ENCODE measurements at regions not wholly inside any gene's neighbourhood (a gene's known extent, or its start where the extent isn't known, plus 50 kb on each side); places are given as distances from the start of the nearest gene placed in this dataset.

DNA sequence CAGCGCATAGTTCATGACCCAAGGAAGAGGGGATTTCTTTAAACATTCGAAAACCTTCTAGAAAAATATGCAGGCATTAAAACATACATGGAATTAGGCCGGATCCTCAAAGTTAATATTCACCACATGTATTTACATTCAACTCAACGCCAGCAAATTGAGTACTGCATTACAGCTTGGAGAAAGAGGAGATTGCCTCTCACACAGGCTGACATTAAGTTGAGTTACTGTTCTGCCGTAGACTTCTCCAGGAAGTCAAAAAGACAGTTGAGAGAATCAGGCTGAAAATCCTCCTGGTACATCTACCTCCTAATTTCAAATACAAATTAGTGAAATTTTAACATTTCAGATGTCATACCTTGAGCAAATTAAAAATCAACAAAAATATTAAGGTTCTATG lies 195.7 kb downstream of the URI1 start:
- no peak overlapping the region for H2AFZ ChIP-seq (ENCODE audit: low read depth, low read length)
- H3K27me3 ChIP-seq (ENCODE audit: control insufficient read depth in 2 of 2, insufficient read depth in 2 of 2, low read length in 2 of 2) = peaks cover 6 to 25% of the 10 kb centered on the region in 2 experiments; a peak in 4 of 5 replicates
- H4K20me1 ChIP-seq (replicated peaks; ENCODE audit: control insufficient read depth, insufficient read depth, low read length) = peaks cover 5% of the 10 kb centered on the region; the same call in 1 of the 2 replicates
- ChIA-PET CTCF (ENCODE audit: low intra/inter-chr PET ratio) (no interaction called here), POLR2A (no interaction called here)
- DNase-seq (ENCODE audit: extremely low read depth in 1 of 4, low spot score in 3 of 4) (no peak), ATAC-seq (no peak), FAIRE-seq (no peak)
- BruUV-seq (replicated peaks) = no TSS peak
- no peak overlapping the region for H3K4me2 ChIP-seq (ENCODE audit: insufficient read depth, low read length)
- no peaks in the 10 kb centered on the region for H3K36me3 ChIP-seq (ENCODE audit: control insufficient read depth, insufficient read depth, low read length)
- H3K4me3 ChIP-seq = no peak overlapping the region
- H3K27ac ChIP-seq (ENCODE audit: extremely low read depth, low read depth, low read length) = no peak overlapping the region
- H3K9me1 ChIP-seq (ENCODE audit: control insufficient read depth, insufficient read depth, low read length) = no peaks in the 10 kb centered on the region
- H3K9ac ChIP-seq (ENCODE audit: insufficient read depth in 1 of 2, low read depth in 2 of 2, low read length in 2 of 2) = no peak overlapping the region
- WGBS (ENCODE audit: insufficient coverage, low coverage, missing lambda C conversion rate) = 2% methylated on average over 5 of the region's 5 CpGs
- TF ChIP-seq NR2C2 (CRISPR knock-in tag; IDR thresholded peaks at IDR 0.05) = no peak
- TF ChIP-seq NR2C2 (tag; IDR thresholded peaks at IDR 0.05) = no peak
- TF ChIP-seq ZNF431 (CRISPR knock-in tag; IDR thresholded peaks at IDR 0.05) = no peak
- no peak for TF ChIP-seq FOXM1 (IDR thresholded peaks at IDR 0.05; ENCODE audit: low read depth)
- TF ChIP-seq FOXM1 (CRISPR knock-in tag; IDR thresholded peaks at IDR 0.05; ENCODE audit: low read depth) = no peak
- no peak for TF ChIP-seq SNIP1 (IDR thresholded peaks at IDR 0.05; ENCODE audit: low read depth)
- TF ChIP-seq CCNT2 (IDR thresholded peaks at IDR 0.05; ENCODE audit: borderline replicate concordance, extremely low read depth, insufficient read length, low read depth, low read length) = no peak
- TF ChIP-seq MLLT1 (IDR thresholded peaks at IDR 0.05) = no peak
- no peak for TF ChIP-seq HDAC3 (IDR thresholded peaks at IDR 0.05; ENCODE audit: borderline replicate concordance, partially characterized antibody)
- no peak for TF ChIP-seq CREBBP (IDR thresholded peaks at IDR 0.05; ENCODE audit: low read depth, low read length)
- no peak for TF ChIP-seq ETV5 (CRISPR knock-in tag; IDR thresholded peaks at IDR 0.05; ENCODE audit: low read depth)
- no peak for TF ChIP-seq ZNF707 (CRISPR knock-in tag; conservative IDR thresholded peaks at IDR 0.05)
- TF ChIP-seq, protein P1, sequence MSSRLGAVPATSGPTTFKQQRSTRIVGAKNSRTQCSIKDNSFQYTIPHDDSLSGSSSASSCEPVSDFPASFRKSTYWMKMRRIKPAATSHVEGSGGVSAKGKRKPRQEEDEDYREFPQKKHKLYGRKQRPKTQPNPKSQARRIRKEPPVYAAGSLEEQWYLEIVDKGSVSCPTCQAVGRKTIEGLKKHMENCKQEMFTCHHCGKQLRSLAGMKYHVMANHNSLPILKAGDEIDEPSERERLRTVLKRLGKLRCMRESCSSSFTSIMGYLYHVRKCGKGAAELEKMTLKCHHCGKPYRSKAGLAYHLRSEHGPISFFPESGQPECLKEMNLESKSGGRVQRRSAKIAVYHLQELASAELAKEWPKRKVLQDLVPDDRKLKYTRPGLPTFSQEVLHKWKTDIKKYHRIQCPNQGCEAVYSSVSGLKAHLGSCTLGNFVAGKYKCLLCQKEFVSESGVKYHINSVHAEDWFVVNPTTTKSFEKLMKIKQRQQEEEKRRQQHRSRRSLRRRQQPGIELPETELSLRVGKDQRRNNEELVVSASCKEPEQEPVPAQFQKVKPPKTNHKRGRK (tag; IDR thresholded peaks at IDR 0.05) = no peak
- TF ChIP-seq ZNF316 (IDR thresholded peaks at IDR 0.05) = no peak
- TF ChIP-seq ZNF311 (CRISPR knock-in tag; IDR thresholded peaks at IDR 0.05) = no peak
- TF ChIP-seq, protein P2, sequence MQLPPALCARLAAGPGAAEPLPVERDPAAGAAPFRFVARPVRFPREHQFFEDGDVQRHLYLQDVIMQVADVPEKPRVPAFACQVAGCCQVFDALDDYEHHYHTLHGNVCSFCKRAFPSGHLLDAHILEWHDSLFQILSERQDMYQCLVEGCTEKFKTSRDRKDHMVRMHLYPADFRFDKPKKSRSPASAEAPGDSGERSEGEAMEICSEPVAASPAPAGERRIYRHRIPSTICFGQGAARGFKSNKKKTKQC (CRISPR knock-in tag; IDR thresholded peaks at IDR 0.05) = no peak
- TF ChIP-seq CBFA2T3 (IDR thresholded peaks at IDR 0.05) = no peak
- no peak for TF ChIP-seq HDAC2 (IDR thresholded peaks at IDR 0.05)
- no peaks in the 10 kb centered on the region for H3K4me1 ChIP-seq (replicated peaks in 1 of 2; ENCODE audit: control insufficient read depth in 2 of 2, insufficient read depth in 2 of 2, low read length in 2 of 2)
- in situ Hi-C loops (cut with MboI) (no loop called here), intact Hi-C loops (cut with micrococcal nuclease) (no loop called here)
- H3K9me3 ChIP-seq (replicated peaks; ENCODE audit: control insufficient read depth, insufficient read depth, low read depth, low read length) = no peaks in the 10 kb centered on the region
- no peaks in the 10 kb centered on the region for H3K79me2 ChIP-seq (ENCODE audit: control insufficient read depth, insufficient read depth, low read length)

Measured in K562 (cell line).